SIG-M5 (cell line): ENCODE measurements at regions not wholly inside any gene's neighbourhood (a gene's known extent, or its start where the extent isn't known, plus 50 kb on each side); places are given as distances from the start of the nearest gene placed in this dataset.

Experiments
- DNase-seq: peaks from one replicate; lab custom pipeline; 2025; lab: John Stamatoyannopoulos, UW

DNA sequence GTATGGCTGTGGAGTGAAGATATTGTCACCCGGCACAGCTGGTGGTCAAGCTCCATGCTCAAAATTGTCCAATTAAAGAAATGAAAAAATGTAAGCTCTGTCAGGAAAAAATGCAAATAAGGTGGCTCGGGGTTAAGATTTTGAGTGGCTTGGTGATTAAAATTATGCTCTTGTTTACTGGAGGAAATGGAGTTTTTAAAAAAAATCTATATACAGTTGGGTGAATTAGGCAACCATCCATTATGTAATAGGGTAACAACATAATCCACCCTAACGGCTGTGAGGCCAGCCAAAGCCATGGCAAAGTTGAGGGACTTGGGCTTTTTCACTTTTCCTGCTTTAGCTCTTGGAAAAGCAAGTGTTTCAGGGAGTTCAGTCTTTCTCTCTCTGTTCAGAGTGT lies 260.8 kb upstream of the HABP2 start:
- no peak for DNase-seq

DNA sequence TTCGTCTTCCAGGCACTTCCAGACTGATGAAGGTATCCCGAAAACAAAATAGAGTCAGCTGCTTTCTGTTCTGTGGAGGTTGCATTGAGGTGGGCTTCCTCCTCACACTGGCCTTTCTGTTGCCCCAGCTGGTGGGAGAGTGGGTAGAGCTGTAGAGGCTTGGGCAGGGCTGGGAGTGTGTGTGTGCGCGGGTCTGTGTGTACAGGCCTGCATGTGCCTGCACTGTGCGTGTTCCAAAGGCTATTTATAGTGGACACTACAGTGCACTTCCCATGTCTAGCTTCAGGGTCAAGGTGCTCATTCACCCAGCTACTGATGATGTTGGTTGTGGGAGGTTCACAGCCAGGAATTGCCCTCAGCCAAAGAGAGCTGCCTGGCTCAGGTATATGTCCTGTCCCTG lies 260.1 kb upstream of the HABP2 start:
- no peak for DNase-seq

GRCh38 chr10:113293167-113293566 lies 259.7 kb upstream of the HABP2 start:
- DNase-seq = no peak

- DNase-seq = no peak
Measured at GRCh38 chr10:113294868-113295267, 258.0 kb upstream of the HABP2 start.

DNA sequence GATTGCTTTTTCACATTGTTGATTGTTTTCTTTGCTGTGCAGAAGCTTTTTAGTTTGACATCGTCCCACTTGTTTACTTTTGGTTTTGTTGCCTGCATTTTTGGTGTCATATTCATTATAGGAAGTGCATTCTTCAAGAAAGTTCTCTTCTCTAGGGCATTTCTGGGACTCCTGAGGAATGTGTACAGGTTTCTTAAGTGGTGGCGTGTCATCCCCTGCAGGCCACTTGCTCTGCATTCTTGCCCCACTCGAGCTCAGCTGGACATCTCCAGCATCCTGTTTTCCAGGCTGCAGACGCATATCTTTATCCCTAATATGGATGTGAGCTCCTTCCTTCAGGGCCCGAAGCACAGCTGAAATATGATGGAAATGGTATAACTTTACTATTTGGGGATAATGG lies 255.6 kb upstream of the HABP2 start:
- no peak for DNase-seq

DNA sequence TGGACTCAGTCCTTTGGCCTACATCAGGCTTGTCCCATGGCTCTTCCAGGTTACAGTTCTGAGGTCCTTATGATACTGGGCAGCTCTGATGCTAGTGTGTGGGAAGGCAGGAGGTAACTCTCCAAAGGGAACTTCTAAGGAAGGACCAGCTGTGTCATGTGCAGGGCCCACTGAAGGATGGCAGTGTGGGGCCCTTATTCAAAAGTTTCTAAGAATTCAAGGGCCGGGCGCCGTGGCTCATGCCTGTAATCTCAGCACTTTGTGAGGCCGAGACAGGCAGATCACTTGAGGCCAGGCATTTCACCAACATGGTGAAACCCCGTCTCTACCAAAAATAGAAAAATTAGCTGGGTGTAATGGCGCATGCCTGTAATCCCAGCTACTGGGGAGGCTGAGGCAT lies 254.2 kb upstream of the HABP2 start:
- no peak for DNase-seq

GRCh38 chr10:113300201-113300600 lies 252.7 kb upstream of the HABP2 start:
- DNase-seq = no peak

GRCh38 chr10:113300617-113301016 lies 252.2 kb upstream of the HABP2 start:
- peak; percentile 6 for DNase-seq

GRCh38 chr10:113301342-113301984 lies 251.4 kb upstream of the HABP2 start:
- no peak for DNase-seq

DNA sequence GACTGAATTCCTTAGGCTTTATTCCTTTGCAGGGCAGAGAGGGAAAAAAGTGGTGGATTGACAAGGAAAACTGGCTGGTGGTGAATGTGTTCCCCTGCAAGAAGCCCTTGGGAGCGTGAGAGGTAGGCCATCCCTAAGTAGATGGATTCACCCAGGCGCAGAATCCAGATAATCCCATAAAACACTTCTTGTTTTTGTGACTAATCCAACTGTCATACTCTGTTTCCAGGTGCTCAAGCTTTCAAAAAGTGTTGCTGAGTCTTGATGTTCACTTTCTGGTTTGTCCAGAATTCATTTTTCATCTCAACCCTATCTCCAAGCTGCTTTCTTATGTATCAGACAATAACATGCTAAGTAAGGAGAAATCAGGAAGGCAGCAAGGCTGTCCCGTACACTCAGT lies 250.8 kb upstream of the HABP2 start:
- no peak for DNase-seq

GRCh38 chr10:113303544-113304146 lies 249.2 kb upstream of the HABP2 start:
- no peak for DNase-seq

DNA sequence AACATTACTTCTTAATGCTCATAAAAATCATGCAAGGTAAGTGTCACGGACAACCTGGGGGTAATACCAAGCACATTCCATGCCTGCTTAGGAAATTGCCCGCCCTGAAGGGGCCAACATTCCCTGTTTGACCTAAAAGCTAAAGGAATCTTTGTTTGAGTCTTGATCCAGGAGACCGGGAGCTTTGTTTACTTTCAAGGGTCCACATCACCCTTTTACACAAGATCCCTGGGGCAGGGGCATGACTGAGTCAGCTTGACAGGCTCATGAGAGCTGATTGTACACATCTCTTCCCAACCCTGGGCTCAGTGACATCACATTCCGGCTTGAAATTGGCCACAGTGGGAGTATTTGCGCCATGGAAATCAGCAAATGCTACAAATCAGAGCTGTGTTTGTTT lies 248.1 kb upstream of the HABP2 start:
- no peak for DNase-seq

- DNase-seq = no peak
Measured at GRCh38 chr10:113305871-113306270, 247.0 kb upstream of the HABP2 start.

DNA sequence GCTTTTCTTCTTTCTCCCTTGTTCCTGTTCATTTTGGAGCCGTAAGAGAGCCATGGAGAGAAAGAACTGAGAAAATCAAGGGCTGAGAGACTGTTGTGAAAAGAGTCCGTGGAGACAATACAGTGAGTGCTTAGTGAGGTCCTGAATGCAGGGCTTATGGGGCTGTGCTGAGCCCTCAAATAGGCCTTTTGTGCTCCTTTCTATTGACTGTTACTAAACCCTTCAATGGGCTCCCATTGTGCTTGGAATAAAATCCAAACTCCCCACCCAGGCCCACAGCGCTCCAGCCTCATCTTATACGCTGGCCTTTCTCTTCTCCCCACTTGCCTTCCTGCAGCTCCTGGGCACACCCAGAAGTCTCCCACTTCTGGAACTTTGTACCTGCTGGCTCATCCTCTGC lies 243.1 kb upstream of the HABP2 start:
- DNase-seq = no peak

DNA sequence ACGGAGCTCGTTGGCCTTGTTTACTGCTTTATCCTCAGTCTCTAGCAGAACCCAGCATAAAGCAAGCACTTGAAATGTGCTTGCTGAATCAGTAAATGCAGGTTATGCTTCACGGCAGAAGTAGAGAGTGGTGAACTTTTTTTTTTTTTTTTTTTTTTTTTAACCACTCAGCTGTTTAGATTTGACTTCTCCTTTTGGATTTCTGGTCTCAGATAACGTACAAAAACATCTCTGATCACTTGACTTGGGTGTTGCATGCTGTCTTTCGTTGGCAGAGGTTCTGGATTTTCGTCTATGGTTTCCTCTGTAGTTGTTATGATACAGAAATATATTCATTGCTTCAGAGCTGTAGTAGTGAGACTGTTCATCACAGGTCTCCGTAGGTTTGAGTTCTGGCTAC lies 242.5 kb upstream of the HABP2 start:
- no peak for DNase-seq

- DNase-seq = no peak
Measured at GRCh38 chr10:113313048-113313602, 239.7 kb upstream of the HABP2 start.

DNA sequence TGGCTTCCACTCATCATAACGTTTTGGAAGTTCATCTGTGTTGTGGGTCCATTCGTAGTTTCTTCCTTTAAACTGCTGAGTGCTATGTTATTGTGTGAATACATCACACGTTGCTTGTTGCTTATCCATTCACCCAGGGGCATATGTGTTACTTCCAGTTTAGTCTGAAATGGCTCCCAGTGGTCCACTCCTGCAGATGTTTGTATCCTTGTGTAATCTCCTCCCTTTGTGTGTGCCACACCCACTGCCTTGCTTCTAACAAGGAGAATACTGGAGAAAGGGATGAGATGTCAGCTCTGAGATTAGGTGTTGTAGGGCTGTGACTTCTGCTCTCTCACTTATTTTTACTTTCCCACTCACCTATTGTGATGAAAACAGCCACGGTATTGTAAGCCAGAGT lies 239.1 kb upstream of the HABP2 start:
- DNase-seq = no peak

- DNase-seq = no peak
Measured at GRCh38 chr10:113316506-113316905, 236.3 kb upstream of the HABP2 start.

DNA sequence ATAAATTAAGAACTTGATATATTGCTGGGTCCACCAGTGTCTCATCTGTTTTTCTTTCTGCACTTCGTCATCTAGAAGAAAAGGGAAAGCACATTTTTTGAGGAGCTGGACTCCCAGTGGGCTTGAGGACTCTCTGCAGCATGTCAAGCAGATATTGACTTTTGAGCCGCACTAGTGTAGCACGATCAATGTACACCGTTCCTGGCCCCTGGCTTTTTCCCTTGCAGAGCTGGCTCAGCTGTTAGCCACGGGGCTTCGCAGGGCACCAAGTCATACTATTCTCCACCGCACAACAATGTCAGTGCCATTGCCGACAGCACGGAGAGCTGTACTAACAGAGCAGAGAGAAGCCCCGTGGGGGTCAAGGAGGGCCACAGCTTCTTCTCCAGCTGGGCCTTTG lies 235.4 kb upstream of the HABP2 start:
- no peak for DNase-seq

- DNase-seq = no peak
Measured at GRCh38 chr10:113319479-113319878, 233.4 kb upstream of the HABP2 start.

DNA sequence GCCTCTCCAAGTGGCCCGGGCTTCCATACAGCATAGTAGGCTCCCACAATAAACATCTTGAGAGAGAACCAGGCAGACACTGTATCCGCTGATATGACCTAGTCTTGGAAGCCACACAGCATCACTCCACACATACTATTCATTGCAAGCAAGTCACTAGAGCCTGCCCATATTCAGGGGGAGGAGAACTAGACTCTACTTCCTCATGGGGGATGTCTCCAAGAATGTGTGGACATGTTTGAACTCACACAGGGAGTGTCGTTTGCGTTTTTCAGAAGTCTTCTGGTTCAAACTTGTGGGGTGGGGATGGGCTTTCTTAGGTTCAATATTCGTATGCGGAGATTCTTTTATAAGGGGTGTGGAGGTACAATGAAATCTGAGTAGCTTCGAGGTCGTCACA lies 232.6 kb upstream of the HABP2 start:
- DNase-seq = no peak

- no peak for DNase-seq
Measured at GRCh38 chr10:113320987-113321386, 231.9 kb upstream of the HABP2 start.

DNA sequence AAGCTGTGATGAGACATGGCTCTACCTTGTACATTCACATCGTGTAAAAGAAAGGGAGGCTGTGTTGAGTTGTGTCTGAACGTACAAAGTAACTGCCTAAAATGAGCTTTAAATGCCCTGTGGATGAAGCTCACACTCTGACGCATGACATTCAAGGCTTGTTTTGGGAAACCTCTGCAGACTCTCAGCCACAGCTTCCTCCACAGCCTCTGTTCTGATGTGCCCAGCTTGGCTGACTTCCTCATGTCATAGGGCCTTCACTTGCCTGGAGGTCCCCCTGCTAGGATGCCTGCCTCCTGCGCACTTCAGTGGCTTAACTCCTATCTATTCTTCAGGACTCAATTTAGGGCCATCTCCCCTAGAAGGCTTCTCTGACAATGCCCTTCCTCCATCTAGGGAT lies 230.0 kb upstream of the HABP2 start:
- no peak for DNase-seq

GRCh38 chr10:113323985-113324384 lies 228.9 kb upstream of the HABP2 start:
- DNase-seq = no peak
